ENCODE measurements at regions not wholly inside any gene's neighbourhood (a gene's known extent, or its start where the extent isn't known, plus 50 kb on each side); places are given as distances from the start of the nearest gene placed in this dataset.

DNA sequence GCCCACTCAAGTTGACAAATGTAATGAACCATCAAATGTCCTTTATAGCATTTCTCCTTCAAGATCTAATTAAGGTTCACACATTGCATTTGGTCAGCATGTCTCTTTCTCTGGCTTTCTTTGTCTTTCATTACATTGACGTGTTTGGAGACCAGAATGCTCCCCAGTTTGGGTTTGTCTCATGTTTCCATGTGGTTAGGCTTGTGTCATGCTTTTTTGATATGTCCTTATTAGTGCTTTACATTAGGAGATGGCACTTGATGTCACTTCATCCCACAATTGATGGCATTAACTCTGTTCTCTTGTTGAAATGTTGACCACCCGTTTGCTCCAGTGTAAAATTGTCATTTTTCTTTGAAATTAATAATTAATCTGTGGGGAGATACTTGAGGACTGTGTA lies 165.8 kb downstream of the AKAIN1 start:
- TF ChIP-seq, protein P1, sequence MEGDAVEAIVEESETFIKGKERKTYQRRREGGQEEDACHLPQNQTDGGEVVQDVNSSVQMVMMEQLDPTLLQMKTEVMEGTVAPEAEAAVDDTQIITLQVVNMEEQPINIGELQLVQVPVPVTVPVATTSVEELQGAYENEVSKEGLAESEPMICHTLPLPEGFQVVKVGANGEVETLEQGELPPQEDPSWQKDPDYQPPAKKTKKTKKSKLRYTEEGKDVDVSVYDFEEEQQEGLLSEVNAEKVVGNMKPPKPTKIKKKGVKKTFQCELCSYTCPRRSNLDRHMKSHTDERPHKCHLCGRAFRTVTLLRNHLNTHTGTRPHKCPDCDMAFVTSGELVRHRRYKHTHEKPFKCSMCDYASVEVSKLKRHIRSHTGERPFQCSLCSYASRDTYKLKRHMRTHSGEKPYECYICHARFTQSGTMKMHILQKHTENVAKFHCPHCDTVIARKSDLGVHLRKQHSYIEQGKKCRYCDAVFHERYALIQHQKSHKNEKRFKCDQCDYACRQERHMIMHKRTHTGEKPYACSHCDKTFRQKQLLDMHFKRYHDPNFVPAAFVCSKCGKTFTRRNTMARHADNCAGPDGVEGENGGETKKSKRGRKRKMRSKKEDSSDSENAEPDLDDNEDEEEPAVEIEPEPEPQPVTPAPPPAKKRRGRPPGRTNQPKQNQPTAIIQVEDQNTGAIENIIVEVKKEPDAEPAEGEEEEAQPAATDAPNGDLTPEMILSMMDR (IDR thresholded peaks at IDR 0.05), result no peak
- TF ChIP-seq POLR2AphosphoS5 (IDR thresholded peaks at IDR 0.05), result no peak
- no peak for TF ChIP-seq POLR2A (IDR thresholded peaks at IDR 0.05)
